T1000 (cell line): ENCODE measurements at regions not wholly inside any gene's neighbourhood (a gene's known extent, or its start where the extent isn't known, plus 50 kb on each side); places are given as distances from the start of the nearest gene placed in this dataset.
"Not testable (repeated sequence)": the region's sequence is repeated elsewhere in the genome, so short reads cannot be mapped to it uniquely, and the experiment has no call there.

Experiments
- DNase-seq: peaks from one replicate; lab custom pipeline; 2025; ENCODE audit warnings: mixed read lengths; lab: John Stamatoyannopoulos, UW

DNA sequence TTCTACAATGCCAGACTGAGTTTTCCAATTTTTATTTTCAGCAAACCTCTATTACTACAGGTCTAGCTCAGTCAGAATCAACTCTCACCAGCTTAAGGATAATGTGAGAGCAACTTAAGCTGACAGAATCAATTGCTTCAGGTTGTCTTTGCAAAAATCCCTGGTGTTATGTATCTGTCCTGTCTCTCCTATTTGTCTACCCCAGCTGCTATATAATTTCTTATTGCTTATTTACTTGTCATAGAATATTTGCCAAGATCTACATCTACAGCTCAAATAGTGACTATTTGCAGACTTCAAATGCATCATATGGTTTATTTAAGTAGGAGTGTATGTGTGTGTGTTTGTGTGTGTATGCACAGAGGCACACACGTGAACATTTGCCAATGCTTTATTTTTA is 54.1 kb downstream of the FOXG1 start:
- DNase-seq: no peak

- DNase-seq: no peak
Measured at GRCh38 chr14:28821993-28822392, 55.4 kb downstream of the FOXG1 start.

- no peak for DNase-seq
Measured at GRCh38 chr14:28823245-28823644, 56.7 kb downstream of the FOXG1 start.

- no peak for DNase-seq
Measured at GRCh38 chr14:28830115-28830534, 63.5 kb downstream of the FOXG1 start.

- DNase-seq: no peak
Measured at GRCh38 chr14:28831126-28831525, 64.5 kb downstream of the FOXG1 start.

DNA sequence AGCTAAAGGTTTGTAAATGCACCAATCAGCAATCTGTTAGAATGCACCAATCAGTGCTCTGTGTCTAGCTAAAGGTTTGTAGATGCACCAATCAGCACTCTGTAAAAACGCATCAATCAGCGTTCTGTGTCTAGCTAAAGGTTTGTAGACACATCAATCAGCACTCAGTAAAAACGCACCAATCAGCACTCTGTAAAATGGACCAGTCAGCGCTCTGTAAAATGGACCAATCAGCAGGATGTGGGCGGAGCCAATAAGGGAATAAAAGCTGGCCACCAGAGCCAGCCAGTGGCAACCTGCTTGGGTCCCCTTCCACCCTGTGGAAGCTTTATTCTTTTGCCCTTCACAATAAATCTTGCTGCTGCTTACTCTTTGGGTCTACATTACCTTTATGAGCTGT is 76.0 kb downstream of the FOXG1 start:
- not testable (repeated sequence) for DNase-seq

DNA sequence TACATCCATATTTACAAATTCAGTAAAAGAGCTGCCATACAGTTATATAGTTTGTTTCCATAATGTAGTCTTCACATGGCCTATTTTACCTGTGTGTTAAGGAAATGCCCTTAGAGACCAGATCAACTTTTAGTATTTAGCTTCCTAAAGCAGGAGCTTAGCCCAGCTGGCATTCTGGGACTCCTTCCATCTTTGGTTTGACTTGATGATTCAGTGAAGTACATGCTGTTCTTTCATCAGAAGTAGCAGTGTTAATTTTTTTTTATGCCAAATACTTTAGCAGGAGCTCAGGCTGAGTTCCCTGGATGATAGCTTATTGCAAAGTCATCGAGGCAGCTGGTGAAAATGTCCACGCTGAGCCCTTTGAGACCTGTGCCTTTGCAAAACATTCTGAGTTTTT is 101.0 kb downstream of the FOXG1 start:
- DNase-seq: no peak

- no peak for DNase-seq
Measured at GRCh38 chr14:28870033-28870564, 103.5 kb downstream of the FOXG1 start.

DNA sequence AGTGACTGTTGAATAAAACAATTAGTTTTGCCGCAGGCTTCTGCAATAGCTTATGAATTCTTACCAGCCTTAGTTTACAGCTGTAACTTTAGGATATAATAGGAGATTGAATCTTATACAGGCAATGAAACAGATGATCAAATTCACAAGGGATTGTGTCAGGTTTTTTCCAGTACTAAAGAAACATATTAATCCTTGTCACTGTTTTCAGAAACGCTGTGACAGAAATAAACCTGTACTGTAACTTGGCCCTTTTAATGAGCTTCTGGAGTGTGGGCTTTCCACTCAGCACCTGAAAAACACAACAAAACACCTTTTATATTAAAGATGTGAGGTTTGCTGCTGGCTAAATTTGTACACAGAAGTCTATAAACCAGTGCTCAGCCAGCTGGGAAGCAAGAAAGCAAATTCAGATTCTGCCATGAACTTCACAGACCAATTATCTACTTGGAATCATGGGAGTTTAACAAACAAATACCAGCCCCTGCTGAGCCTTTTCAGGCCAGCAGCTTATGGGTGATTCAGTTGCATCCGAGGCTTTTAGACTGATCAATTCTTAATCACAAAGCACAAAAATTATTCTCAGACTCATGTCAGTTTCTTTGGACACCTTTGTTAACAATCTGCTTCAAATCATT is 109.5 kb downstream of the FOXG1 start:
- no peak for DNase-seq

DNA sequence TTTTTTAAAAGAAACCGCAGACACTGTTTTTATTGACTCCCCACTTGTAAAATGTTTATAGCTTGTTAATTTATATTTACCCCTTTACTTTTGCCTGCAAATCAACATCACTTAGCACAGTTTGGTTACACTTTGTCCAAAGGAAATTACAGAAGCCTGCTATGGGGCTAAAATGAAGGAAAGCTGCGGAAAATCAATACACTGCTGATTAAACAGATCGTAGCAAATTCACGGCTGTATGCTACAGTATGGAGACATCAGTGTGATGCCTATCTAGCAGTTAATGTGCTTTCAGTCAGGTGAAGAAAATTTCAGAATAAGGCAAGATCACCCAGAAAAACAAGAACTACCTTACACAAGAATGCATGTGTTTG is 110.0 kb downstream of the FOXG1 start:
- DNase-seq: no peak

GRCh38 chr14:28877923-28878322 is 111.3 kb downstream of the FOXG1 start:
- no peak for DNase-seq

DNA sequence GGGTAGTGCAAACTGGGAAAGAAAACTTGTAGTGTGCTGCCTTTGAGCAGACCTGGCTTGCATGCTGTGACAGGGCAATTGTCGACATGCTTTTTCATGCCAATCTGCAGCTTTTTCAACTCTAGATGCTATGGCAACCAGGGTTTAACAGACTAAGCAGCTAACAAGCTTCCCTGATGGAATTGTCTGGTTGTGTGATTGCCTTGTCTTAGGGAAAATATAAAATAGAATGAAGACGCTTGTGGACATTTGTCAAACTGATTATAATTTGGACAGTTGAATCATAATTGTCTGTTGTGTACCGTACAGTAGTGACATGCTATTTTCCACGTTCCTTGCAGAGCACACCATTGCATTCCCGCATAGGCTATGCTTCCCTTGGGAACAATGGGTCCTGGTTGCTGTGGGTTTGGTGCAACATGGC is 113.0 kb downstream of the FOXG1 start:
- DNase-seq: no peak

DNA sequence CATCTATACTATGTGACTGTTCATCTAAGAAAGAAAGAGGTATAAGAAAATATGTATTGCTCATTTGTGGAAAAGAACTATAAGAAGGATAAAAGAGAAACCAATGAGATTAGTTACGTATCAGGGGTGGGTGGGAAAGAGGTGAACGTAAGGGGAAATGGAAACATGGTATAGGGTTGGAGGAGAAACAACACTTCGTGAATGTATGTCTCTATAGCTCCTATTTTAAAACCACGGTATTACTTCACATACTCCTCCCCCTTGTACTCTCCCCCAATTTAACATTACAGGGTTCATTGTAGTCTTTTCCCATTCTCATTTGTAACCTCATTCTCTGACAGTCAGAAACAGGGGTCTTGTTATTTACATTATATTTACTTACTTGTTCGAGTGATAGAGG is 120.4 kb downstream of the FOXG1 start:
- no peak for DNase-seq

GRCh38 chr14:28895389-28895788 is 128.8 kb downstream of the FOXG1 start:
- no peak for DNase-seq

DNA sequence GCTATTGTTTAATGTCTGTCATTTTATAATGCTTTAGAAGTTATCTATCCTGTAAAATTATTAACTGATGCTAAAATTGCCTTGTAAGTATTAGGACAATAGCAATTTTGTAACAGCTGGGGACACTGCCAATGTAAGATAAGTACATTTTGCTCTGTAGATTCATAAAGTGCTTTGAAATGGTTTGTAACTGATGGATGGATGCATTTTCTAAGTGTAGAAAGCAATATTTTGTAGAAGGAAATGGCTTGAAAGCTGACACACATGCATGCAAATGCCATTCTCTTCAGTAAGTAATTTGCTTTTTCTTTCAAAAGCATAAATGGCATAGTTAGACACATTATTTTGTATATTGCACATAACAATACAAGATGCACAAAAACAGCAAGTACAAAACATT is 129.8 kb downstream of the FOXG1 start:
- no peak for DNase-seq

DNA sequence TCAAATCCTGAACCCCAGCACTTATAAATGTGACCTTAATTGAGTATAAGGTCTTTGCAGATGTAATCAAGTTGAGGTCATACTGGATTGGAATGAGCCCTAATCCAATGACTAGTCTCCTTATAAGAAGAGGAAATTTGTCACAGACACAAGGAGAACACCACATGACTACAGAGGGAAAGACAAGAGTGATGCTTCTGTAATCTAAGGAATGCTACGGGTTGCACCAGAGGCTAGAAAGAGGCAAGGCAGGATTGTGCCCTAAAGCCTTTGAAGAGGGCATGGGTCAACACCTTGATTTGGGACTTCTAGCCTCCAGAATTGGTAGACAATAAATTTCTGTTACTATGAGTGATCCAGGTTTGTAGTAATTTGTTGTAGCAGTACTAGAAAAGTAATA is 135.0 kb downstream of the FOXG1 start:
- DNase-seq: no peak

DNA sequence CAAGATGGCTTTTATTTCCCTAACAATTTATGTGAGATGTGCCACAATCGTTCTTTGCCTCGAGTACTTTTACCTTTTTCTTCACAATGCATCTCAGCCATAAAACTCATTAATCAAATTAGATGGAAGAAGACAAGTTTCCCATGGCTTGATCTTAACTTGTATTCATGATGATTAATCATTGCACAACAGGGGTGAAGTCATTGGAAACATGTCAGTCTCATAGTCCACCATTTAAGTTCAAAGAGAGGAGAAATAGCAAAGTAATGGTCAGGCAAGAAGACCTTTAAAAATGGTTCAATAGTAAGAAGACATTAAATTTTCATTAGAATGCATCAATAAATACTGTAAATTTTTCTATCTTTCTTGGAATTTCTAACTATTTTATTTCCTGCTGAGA is 136.3 kb downstream of the FOXG1 start:
- no peak for DNase-seq

DNA sequence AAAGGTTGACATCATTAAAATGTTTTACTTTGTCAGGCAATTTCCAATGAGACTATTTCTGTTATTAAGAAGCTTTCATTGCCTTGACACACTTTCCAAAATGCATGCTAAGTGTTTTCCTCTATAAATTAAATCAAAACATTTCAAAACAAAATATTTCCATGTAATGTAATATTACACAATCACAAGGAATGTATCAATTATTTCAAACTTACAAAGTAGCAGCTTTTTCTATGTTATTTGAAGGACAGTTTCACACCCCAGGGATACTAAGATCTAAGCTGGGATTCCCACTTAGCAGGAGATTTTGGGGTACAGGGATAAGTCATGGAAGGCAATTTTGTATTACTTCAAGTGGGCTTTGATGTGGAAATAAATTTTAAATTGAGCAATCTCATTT is 144.9 kb downstream of the FOXG1 start:
- no peak for DNase-seq

DNA sequence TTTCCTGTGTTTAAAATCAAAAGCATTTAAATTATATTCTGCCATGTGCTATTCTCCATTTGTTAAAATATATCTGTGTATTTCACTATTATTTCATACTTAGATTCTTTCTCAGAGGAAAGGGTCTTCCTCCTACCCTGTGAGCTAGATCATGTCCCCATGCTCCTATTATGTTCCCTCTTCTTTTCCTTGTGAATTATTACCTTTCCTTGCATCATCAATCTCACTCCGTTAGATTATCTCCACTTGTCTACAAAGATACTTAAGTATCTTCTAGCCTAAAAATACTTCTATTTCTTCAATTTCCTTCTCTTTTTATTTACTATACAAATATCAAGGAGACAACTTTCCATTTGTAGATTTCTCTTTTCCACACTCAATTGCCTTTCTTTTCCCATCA is 146.5 kb downstream of the FOXG1 start:
- no peak for DNase-seq

DNA sequence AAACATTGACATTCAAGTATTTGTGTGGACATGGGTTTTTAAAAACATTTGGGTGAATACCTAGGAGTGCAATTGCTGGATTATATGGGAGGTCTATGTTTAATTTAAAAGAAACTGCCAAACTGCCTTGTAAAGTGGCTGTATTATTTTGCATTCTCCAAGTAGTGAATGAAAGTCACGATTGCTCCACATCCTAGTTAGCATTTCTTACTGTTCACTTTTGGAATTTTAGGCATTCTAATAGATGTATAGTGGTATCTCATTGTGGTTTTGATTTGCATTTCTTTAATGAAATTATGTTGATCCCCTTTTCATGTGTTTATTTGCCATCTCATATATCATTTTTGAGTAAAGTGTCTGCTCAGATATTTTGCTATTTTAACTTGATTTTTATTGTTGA is 159.5 kb downstream of the FOXG1 start:
- no peak for DNase-seq

GRCh38 chr14:28931999-28932398 is 165.4 kb downstream of the FOXG1 start:
- no peak for DNase-seq

DNA sequence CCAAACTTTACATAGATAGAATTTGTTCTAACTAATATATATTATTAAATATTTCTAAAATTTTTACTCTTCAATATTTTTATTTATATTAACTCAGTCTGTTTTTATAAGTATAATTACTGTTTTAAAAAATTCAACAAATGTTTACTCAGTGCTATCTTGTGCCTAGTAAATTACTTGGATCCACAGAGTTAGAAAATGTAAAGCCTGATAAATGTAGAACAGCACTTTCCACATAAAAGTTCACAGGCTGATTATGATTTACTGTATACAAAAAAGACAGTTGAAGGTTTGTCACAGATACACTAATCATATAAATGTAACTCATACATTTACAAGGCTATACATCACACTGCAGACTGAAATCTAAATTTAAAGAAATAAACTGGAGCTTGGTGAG is 170.0 kb downstream of the FOXG1 start:
- DNase-seq: no peak

DNA sequence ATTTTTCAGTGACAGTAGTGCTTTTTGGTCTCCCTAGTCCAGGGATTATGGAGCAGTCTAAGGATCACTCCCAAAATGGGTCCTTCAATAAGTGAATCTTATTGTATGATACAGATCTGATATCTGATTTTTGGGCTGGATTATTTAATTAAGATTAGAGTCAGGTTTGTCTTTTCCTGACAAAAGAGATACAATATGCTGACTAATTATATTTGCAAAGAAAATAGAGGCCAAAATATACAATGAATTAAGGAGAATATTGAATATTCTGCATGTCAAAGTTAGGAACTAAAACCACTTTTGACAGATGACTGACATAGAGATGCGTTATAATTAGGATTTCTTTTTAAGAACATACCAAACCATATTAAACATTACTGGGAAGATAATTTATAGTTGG is 175.2 kb downstream of the FOXG1 start:
- DNase-seq: no peak

GRCh38 chr14:28944605-28945004 is 178.0 kb downstream of the FOXG1 start:
- DNase-seq: no peak
